ENCODE measurements at regions not wholly inside any gene's neighbourhood (a gene's known extent, or its start where the extent isn't known, plus 50 kb on each side); places are given as distances from the start of the nearest gene placed in this dataset.

DNA sequence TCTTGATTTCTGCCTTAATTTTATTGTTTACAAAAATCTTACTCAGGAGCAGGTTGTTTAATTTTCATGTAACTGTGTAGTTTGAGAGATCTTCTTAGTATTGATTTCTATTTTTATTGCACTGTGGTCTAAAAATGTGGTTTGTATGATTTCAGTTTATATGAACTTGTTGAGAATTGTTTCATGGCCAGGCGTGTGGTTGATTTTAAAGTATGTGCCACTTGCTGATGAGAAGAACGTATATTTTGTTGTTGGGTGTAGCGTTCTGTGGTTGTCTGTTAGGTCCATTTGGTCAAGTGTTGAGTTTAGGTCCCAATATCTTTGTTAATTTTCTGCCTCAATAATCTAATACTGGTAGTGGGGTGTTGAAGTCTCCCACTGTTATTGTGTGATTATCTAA lies 996.8 kb downstream of the PCDH19 start:
- TF ChIP-seq, protein P1, sequence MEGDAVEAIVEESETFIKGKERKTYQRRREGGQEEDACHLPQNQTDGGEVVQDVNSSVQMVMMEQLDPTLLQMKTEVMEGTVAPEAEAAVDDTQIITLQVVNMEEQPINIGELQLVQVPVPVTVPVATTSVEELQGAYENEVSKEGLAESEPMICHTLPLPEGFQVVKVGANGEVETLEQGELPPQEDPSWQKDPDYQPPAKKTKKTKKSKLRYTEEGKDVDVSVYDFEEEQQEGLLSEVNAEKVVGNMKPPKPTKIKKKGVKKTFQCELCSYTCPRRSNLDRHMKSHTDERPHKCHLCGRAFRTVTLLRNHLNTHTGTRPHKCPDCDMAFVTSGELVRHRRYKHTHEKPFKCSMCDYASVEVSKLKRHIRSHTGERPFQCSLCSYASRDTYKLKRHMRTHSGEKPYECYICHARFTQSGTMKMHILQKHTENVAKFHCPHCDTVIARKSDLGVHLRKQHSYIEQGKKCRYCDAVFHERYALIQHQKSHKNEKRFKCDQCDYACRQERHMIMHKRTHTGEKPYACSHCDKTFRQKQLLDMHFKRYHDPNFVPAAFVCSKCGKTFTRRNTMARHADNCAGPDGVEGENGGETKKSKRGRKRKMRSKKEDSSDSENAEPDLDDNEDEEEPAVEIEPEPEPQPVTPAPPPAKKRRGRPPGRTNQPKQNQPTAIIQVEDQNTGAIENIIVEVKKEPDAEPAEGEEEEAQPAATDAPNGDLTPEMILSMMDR (conservative IDR thresholded peaks at IDR 0.05), result no peak
- H3K36me3 Mint-ChIP-seq, result no peaks in the 10 kb centered on the region
- no peaks in the 10 kb centered on the region for H3K27me3 Mint-ChIP-seq
- H3K9me3 Mint-ChIP-seq, result no peaks in the 10 kb centered on the region
- no peaks in the 10 kb centered on the region for H3K4me1 Mint-ChIP-seq (ENCODE audit: unreplicated experiment)
- no peak overlapping the region for H3K27ac Mint-ChIP-seq
- H3K4me3 Mint-ChIP-seq, result no peak overlapping the region
- no peak for DNase-seq (ENCODE audit: extremely low spot score, unreplicated experiment)

DNA sequence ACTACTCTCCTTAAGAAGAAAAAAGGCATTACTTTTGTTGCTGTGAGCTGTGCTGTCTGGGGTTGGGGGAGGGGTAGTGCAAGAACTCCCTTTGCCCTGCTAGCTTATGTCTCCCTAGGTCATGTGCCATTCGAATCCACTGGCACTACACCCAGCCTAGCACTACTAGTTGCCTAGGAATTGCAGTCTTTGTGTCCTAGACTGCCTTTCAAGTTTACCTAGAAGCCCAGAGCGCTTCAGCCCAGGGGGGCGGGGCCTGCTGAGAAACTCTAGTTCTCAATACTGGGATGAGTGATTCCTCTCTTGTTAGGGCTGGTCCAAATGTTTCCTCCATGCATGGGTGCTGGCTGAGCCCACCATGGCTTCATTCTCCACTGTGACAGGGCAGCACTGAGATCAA lies 1011.5 kb downstream of the PCDH19 start:
- Mint-ChIP-seq H3K4me1 (ENCODE audit: unreplicated experiment) (no peaks in the 10 kb centered on the region), H3K4me3 (no peak overlapping the region), H3K27me3 (no peaks in the 10 kb centered on the region), H3K27ac (no peak overlapping the region), H3K36me3 (no peaks in the 10 kb centered on the region), H3K9me3 (no peaks in the 10 kb centered on the region)
- DNase-seq (ENCODE audit: extremely low spot score, unreplicated experiment), result no peak
- TF ChIP-seq, protein P1 (conservative IDR thresholded peaks at IDR 0.05), result no peak

DNA sequence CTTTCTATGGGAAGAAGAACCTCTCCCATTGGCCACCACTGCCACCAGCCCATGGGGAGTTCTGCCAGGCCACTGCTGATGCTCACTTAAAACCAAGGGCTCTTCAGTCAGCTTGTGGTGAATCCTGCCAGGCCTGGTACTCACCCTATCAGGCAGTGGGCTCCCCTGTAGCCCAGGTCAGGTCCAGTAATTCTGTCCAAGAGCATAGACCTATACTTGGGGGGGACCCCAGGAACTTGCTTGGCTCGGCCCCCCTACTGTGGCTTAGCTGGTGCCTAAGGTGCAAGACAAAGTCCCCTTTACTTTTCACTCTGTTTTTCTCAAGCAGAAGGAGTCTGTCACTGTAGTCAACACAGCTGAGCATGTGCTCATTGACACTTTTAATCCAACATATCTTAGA lies 1012.2 kb downstream of the PCDH19 start:
- H3K4me1 Mint-ChIP-seq (ENCODE audit: unreplicated experiment), result no peaks in the 10 kb centered on the region
- TF ChIP-seq, protein P1 (conservative IDR thresholded peaks at IDR 0.05), result no peak
- H3K36me3 Mint-ChIP-seq, result no peaks in the 10 kb centered on the region
- H3K4me3 Mint-ChIP-seq, result no peak overlapping the region
- H3K9me3 Mint-ChIP-seq, result no peaks in the 10 kb centered on the region
- no peak for DNase-seq (ENCODE audit: extremely low spot score, unreplicated experiment)
- no peaks in the 10 kb centered on the region for H3K27me3 Mint-ChIP-seq
- H3K27ac Mint-ChIP-seq, result no peak overlapping the region

DNA sequence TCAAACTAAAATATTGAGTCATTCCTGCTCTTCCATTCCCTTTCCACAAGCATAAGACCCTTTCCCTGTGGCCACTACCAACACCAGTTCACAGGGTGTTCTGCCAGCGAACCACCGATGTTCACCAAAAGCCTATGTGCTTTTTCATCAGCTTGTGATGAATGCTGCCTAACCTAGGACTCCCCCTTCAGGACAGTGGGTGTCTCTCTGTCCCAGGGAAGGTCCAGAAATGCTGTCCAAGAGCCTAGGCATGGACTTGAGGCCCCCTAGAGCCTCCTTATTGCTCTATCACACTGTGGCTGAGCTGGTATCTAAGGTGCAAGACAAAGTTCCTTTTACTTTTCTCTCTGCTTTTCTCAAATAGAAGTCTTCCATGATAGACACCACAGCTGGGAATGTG lies 1015.6 kb downstream of the PCDH19 start:
- H3K4me3 Mint-ChIP-seq, result no peak overlapping the region
- TF ChIP-seq, protein P1 (conservative IDR thresholded peaks at IDR 0.05), result peak; percentile 31
- H3K27ac Mint-ChIP-seq, result no peak overlapping the region
- no peaks in the 10 kb centered on the region for H3K9me3 Mint-ChIP-seq
- DNase-seq (ENCODE audit: extremely low spot score, unreplicated experiment), result no peak
- H3K4me1 Mint-ChIP-seq (ENCODE audit: unreplicated experiment), result no peaks in the 10 kb centered on the region
- no peaks in the 10 kb centered on the region for H3K27me3 Mint-ChIP-seq
- H3K36me3 Mint-ChIP-seq, result no peaks in the 10 kb centered on the region

DNA sequence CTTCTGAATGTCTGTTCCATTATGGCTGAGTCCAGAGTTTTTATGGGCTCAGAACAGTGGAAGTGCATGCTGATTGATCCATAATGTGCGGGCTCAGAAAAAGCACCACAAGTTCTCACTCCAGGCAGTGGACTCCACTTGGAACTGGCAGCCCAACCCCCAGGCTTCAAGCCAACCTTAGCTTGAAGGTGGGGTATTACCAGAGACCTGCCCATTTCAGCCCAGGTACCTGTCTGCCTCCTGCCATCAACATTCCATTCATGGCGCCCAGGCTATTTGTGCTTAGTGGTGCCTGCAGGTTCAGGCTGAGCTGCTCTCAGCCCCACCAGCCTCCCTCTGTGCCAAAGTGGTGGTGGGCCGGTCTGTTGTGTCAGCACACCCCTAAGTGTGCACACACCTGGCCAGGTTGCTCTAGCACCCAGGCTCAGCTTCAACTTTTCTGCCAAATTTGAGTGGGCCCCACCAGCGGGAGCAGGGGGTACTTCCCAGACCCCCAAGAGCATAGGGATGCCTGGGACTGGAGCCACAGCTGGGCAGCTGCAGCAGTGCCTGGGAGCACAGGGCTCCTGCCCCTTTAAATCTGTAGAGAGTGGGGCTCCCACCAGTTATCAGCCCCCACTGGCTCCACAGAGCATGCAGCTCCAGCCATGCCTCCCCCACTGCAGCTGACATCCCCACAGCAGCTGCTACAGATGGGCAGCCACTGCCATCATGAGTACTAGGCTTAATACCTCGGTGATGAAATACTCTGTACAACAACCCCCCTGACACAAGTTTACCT lies 1025.3 kb downstream of the PCDH19 start:
- Mint-ChIP-seq H3K36me3 (no peaks in the 10 kb centered on the region), H3K27ac (no peak overlapping the region), H3K27me3 (no peaks in the 10 kb centered on the region), H3K9me3 (peaks cover 6% of the 10 kb centered on the region), H3K4me1 (ENCODE audit: unreplicated experiment) (no peaks in the 10 kb centered on the region), H3K4me3 (no peak overlapping the region)
- DNase-seq (ENCODE audit: extremely low spot score, unreplicated experiment), result no peak
- TF ChIP-seq, protein P1 (conservative IDR thresholded peaks at IDR 0.05), result no peak
